GM12878 (cell line): ENCODE measurements at regions not wholly inside any gene's neighbourhood (a gene's known extent, or its start where the extent isn't known, plus 50 kb on each side); places are given as distances from the start of the nearest gene placed in this dataset.

ENCODE experiments used
- ATAC-seq: fragments of 200-7000 bp; cut with Tn5 transposase; 3 replicates; pipeline ENCODE4 v1.9.1; 2020; ENCODE audit warnings: mild to moderate bottlenecking, moderate library complexity
- BruUV-seq: library from RNA; stranded (reverse); fragments of 400-500 nt; replicated peaks from 2 replicates; lab custom pipeline; 2021; lab: Mats Ljungman, UMichigan
- CTCF ChIA-PET: fragments of 300-600 bp; sonication (Branson Sonifier 250); formaldehyde crosslinking; extraction: SDS; loops from one replicate; lab custom pipeline; 2021; ENCODE audit warnings: inconsistent platforms; lab: Yijun Ruan, JAX
- POLR2A ChIA-PET: fragments of 350-600 bp; formaldehyde crosslinking; extraction: SDS; loops from one replicate; lab custom pipeline; 2021; ENCODE audit warnings: inconsistent platforms; lab: Charles Lee
- RAD21 ChIA-PET: fragments of 300-600 bp; sonication (Branson Sonifier 250); formaldehyde crosslinking; loops from one replicate; lab custom pipeline; 2023; ENCODE audit warnings: antibody characterized with exemption; ENCODE audit not compliant: unreplicated experiment; lab: Charles Lee
- SMC1A ChIA-PET: fragments of 300-600 bp; sonication (Branson Sonifier 250); formaldehyde crosslinking; loops from one replicate; lab custom pipeline; 2023; ENCODE audit not compliant: unreplicated experiment, uncharacterized antibody; lab: Charles Lee
- DNase-seq: peaks from one replicate; pipeline ENCODE4 v3.0.0-alpha.2; 2011; ENCODE audit warnings: low read depth, low spot score
- FAIRE-seq: peaks from 3 replicates; lab custom pipeline; 2011; peaks lifted over from hg19 to GRCh38; lab: Jason Lieb, UNC
- H2AFZ ChIP-seq: 2 replicates; pipeline ENCODE4 v1.6.0; 2011; ENCODE audit warnings: low read depth, low read length, control low read depth; ENCODE audit not compliant: control insufficient read depth
- H3K27ac ChIP-seq: 2 replicates; pipeline ENCODE4 v1.5.1; 2011; ENCODE audit warnings: control low read depth; ENCODE audit not compliant: control insufficient read depth, insufficient read depth
- H3K27me3 ChIP-seq, 2 experiments: replicated peaks in 1 of 2; 2 replicates each; pipeline versions ENCODE4 v1.6.0 to v1.6.1; 2011; ENCODE audit warnings: low read length in 1 of 2; ENCODE audit not compliant: control insufficient read depth in 2 of 2, insufficient read depth in 2 of 2
- H3K36me3 ChIP-seq, 2 experiments: 2 replicates each; pipeline ENCODE4 v1.5.1; 2011; ENCODE audit warnings: low read length in 1 of 2; ENCODE audit not compliant: control insufficient read depth in 2 of 2, insufficient read depth in 2 of 2
- H3K4me1 ChIP-seq: 2 replicates; pipeline ENCODE4 v1.6.1; 2011; ENCODE audit warnings: mild to moderate bottlenecking, low read length, moderate library complexity, mixed read lengths; ENCODE audit not compliant: control insufficient read depth, insufficient read depth
- H3K4me2 ChIP-seq: 2 replicates; pipeline ENCODE4 v1.6.0; 2011; ENCODE audit warnings: control low read depth; ENCODE audit not compliant: control insufficient read depth, insufficient read depth
- H3K4me3 ChIP-seq: fragments of 200-600 bp; sonication (generic); 2 replicates; pipeline ENCODE4 v1.5.1; 2016
- H3K79me2 ChIP-seq: 2 replicates; pipeline ENCODE4 v1.6.0; 2011; ENCODE audit warnings: low read length; ENCODE audit not compliant: control insufficient read depth, insufficient read depth
- H3K9ac ChIP-seq: 2 replicates; pipeline ENCODE4 v1.8.0; 2011; ENCODE audit warnings: low read length, control low read depth, mixed read lengths; ENCODE audit not compliant: control insufficient read depth, insufficient read depth
- H3K9me3 ChIP-seq: replicated peaks from 3 replicates; pipeline ENCODE4 v1.5.1; 2011; ENCODE audit warnings: mild to moderate bottlenecking, low read length; ENCODE audit not compliant: control insufficient read depth, insufficient read depth
- H4K20me1 ChIP-seq: 2 replicates; pipeline ENCODE4 v1.6.0; 2011; ENCODE audit not compliant: control insufficient read depth, insufficient read depth
- ATF2 ChIP-seq: IDR thresholded peaks from 2 replicates; pipeline ENCODE4 v1.6.1; 2012; ENCODE audit warnings: low read length, inconsistent platforms
- CREB1 ChIP-seq: IDR thresholded peaks from 2 replicates; pipeline ENCODE4 v1.6.1; 2012; ENCODE audit warnings: low read depth, mild to moderate bottlenecking, inconsistent platforms
- DPF2 ChIP-seq: fragments of 450-650 bp; IDR thresholded peaks from 2 replicates; pipeline ENCODE4 v1.6.1; 2017; ENCODE audit warnings: mild to moderate bottlenecking
- FOS ChIP-seq: IDR thresholded peaks from 3 replicates; pipeline ENCODE4 v1.6.1; 2011; ENCODE audit warnings: borderline replicate concordance; ENCODE audit not compliant: insufficient read length; ENCODE audit errors: extremely low read depth
- HDAC6 ChIP-seq: fragments of 200-600 bp; sonication (generic); IDR thresholded peaks from one replicate; pipeline ENCODE4 v1.8.0; 2017; ENCODE audit warnings: antibody characterized with exemption; ENCODE audit not compliant: unreplicated experiment
- KLF5 ChIP-seq: fragments of 450-650 bp; IDR thresholded peaks from 2 replicates; pipeline ENCODE4 v1.6.1; 2014; ENCODE audit warnings: mild to moderate bottlenecking; ENCODE audit not compliant: partially characterized antibody
- LARP7 ChIP-seq: fragments of 450-650 bp; IDR thresholded peaks from 2 replicates; pipeline ENCODE4 v1.6.1; 2017; ENCODE audit warnings: mild to moderate bottlenecking
- MEF2A ChIP-seq: IDR thresholded peaks from 2 replicates; pipeline ENCODE4 v1.6.1; 2011; ENCODE audit warnings: low read depth, mild to moderate bottlenecking, low read length, moderate library complexity; ENCODE audit not compliant: insufficient read depth
- POLR2A ChIP-seq: IDR thresholded peaks from 2 replicates; pipeline ENCODE4 v1.6.1; 2011; ENCODE audit warnings: low read depth, mild to moderate bottlenecking, low read length
- RB1 ChIP-seq: fragments of 450-650 bp; formaldehyde crosslinking; IDR thresholded peaks from 2 replicates; pipeline ENCODE4 v1.6.1; 2017; ENCODE audit warnings: mild to moderate bottlenecking, borderline replicate concordance
- RBBP5 ChIP-seq: fragments of 200-600 bp; sonication (generic); conservative IDR thresholded peaks from 2 replicates; pipeline ENCODE4 v1.6.1; 2016
- RELB ChIP-seq: fragments of 450-650 bp; IDR thresholded peaks from 2 replicates; pipeline ENCODE4 v1.6.1; 2017; ENCODE audit warnings: low read depth, mild to moderate bottlenecking, moderate library complexity
- RFX5 ChIP-seq: IDR thresholded peaks from 2 replicates; pipeline ENCODE4 v1.6.1; 2011; ENCODE audit warnings: low read depth, low read length, improper control_type of control experiment
- SPI1 ChIP-seq: IDR thresholded peaks from 2 replicates; pipeline ENCODE4 v1.6.1; 2011; ENCODE audit warnings: low read depth, mild to moderate bottlenecking, low read length, moderate library complexity, borderline replicate concordance; ENCODE audit not compliant: insufficient read depth
- YBX1 ChIP-seq: fragments of 450-650 bp; IDR thresholded peaks from 2 replicates; pipeline ENCODE4 v1.6.1; 2016; ENCODE audit warnings: antibody characterized with exemption
- ZNF217 ChIP-seq: fragments of 450-650 bp; IDR thresholded peaks from 2 replicates; pipeline ENCODE4 v1.6.1; 2017; ENCODE audit warnings: antibody characterized with exemption, mild to moderate bottlenecking
- ZNF274 ChIP-seq: IDR thresholded peaks from one replicate; pipeline ENCODE4 v1.8.0; 2011; ENCODE audit not compliant: insufficient read length, insufficient read depth
- ZSCAN29 ChIP-seq: fragments of 450-650 bp; IDR thresholded peaks from 2 replicates; pipeline ENCODE4 v1.6.1; 2017; ENCODE audit warnings: mild to moderate bottlenecking, moderate library complexity
- WGBS: methylation state at CpG from one replicate; pipeline ENCODE4 v1.1.6; 2016; ENCODE audit warnings: low lambda C conversion rate; ENCODE audit not compliant: insufficient replicate concordance, insufficient coverage; ENCODE audit errors: missing lambda C conversion rate; 5-methylcytosine and 5-hydroxymethylcytosine counted together
- in situ Hi-C: fragments of 300-500 bp; cut with MboI; formaldehyde crosslinking; loops from 9 replicates; pipeline ENCODE4 v1.14.3; 2018; ENCODE audit warnings: mixed read lengths
- intact Hi-C: fragments of 100-400 bp; cut with micrococcal nuclease; formaldehyde crosslinking; loops from one replicate; pipeline ENCODE4 v1.14.2; 2022; ENCODE audit not compliant: unreplicated experiment

- no peak for TF ChIP-seq FOS
- TF ChIP-seq POLR2A: no peak
- TF ChIP-seq YBX1: no peak
- TF ChIP-seq RFX5: no peak
- TF ChIP-seq, all 136 proteins: peak for 0
These were observed 64.1 kb upstream of the TMPRSS15 start (continued) for GRCh38 chr21:18467715-18468114.

- DNase-seq: no peak
These were observed 65.2 kb upstream of the TMPRSS15 start for GRCh38 chr21:18468790-18469189.

More at GRCh38 chr21:18468790-18469189, 65.2 kb upstream of the TMPRSS15 start:
- no peak overlapping the region for H3K4me3 ChIP-seq
- in situ Hi-C loops: no loop called here
- intact Hi-C loops: no loop called here
- 28% methylated on average over 6 of the region's 6 CpGs for WGBS
- no peak overlapping the region for H2AFZ ChIP-seq
- no peaks in the 10 kb centered on the region for H3K27me3 ChIP-seq
- no peaks in the 10 kb centered on the region for H4K20me1 ChIP-seq
- H3K4me1 ChIP-seq: no peaks in the 10 kb centered on the region
- H3K9ac ChIP-seq: no peak overlapping the region
- H3K36me3 ChIP-seq: no peaks in the 10 kb centered on the region
- SMC1A ChIA-PET: interaction anchor here (0.7 kb wide), 1 partner anchor 1407 kb away, joined by 3 read pairs; no protein-coding TSS in a partner anchor
- ATAC-seq (no peak), FAIRE-seq (no peak)
- RAD21 ChIA-PET: no interaction called here
- H3K4me2 ChIP-seq: no peak overlapping the region
- no peaks in the 10 kb centered on the region for H3K79me2 ChIP-seq
- CTCF ChIA-PET: no interaction called here
- no peak overlapping the region for H3K27ac ChIP-seq
- BruUV-seq: no TSS peak
- TF ChIP-seq RB1 (no peak), ZSCAN29 (no peak), ZNF217 (no peak), LARP7 (no peak), ATF2 (no peak), ZNF274 (no peak), RBBP5 (no peak), CREB1 (no peak), KLF5 (no peak), RELB (no peak), DPF2 (no peak), MEF2A (no peak), HDAC6 (no peak), FOS (no peak), SPI1 (no peak)
- H3K9me3 ChIP-seq: no peaks in the 10 kb centered on the region
- POLR2A ChIA-PET: no interaction called here
